ENCODE measurements at regions not wholly inside any gene's neighbourhood (a gene's known extent, or its start where the extent isn't known, plus 50 kb on each side); places are given as distances from the start of the nearest gene placed in this dataset.
A peak's percentile ranks its signal among the peaks of the same experiment; 100 is the strongest.

- TF ChIP-seq, protein P1, sequence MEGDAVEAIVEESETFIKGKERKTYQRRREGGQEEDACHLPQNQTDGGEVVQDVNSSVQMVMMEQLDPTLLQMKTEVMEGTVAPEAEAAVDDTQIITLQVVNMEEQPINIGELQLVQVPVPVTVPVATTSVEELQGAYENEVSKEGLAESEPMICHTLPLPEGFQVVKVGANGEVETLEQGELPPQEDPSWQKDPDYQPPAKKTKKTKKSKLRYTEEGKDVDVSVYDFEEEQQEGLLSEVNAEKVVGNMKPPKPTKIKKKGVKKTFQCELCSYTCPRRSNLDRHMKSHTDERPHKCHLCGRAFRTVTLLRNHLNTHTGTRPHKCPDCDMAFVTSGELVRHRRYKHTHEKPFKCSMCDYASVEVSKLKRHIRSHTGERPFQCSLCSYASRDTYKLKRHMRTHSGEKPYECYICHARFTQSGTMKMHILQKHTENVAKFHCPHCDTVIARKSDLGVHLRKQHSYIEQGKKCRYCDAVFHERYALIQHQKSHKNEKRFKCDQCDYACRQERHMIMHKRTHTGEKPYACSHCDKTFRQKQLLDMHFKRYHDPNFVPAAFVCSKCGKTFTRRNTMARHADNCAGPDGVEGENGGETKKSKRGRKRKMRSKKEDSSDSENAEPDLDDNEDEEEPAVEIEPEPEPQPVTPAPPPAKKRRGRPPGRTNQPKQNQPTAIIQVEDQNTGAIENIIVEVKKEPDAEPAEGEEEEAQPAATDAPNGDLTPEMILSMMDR (IDR thresholded peaks at IDR 0.05; ENCODE audit: insufficient read depth, low read length), result no peak
Measured at GRCh38 chr20:11391591-11391990, 526.1 kb upstream of the BTBD3 start.

GRCh38 chr20:11394145-11394833 is 523.4 kb upstream of the BTBD3 start:
- TF ChIP-seq, protein P1 (IDR thresholded peaks at IDR 0.05; ENCODE audit: insufficient read depth, low read length), result no peak
- H3K4me3 ChIP-seq (ENCODE audit: low read depth, low read length), result no peak overlapping the region
- peak; percentile 87 for DNase-seq (ENCODE audit: low read depth)

More at GRCh38 chr20:11391591-11391990, 526.1 kb upstream of the BTBD3 start:
- no peak overlapping the region for H3K4me3 ChIP-seq (ENCODE audit: low read depth, low read length)
- DNase-seq (ENCODE audit: low read depth), result no peak

GRCh38 chr20:11395581-11395980 is 522.1 kb upstream of the BTBD3 start:
- no peak overlapping the region for H3K4me3 ChIP-seq (ENCODE audit: low read depth, low read length)
- TF ChIP-seq, protein P1 (IDR thresholded peaks at IDR 0.05; ENCODE audit: insufficient read depth, low read length), result no peak
- DNase-seq (ENCODE audit: low read depth), result no peak

- H3K4me3 ChIP-seq (ENCODE audit: low read depth, low read length), result no peak overlapping the region
- TF ChIP-seq, protein P1 (IDR thresholded peaks at IDR 0.05; ENCODE audit: insufficient read depth, low read length), result no peak
- DNase-seq (ENCODE audit: low read depth), result no peak
Measured at GRCh38 chr20:11401988-11402387, 515.7 kb upstream of the BTBD3 start.

DNA sequence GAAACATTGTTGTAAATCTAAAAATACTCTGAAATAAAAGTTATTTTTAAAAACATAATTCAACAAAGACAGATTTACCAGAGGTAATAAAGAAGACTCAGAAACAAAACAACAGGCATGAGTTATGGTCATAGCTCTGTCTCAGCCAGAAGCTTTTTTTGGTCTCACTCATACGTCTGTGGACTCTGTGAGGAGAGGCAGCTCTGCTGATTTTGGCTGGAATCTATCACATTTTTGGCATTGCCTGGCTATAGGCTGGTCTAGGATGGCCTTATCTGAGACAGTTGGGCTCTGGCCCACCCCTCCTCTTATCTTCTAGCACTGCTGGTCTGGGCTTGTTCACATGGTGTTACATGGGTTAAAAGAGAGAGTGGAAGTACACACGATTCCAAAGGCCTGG is 514.0 kb upstream of the BTBD3 start:
- DNase-seq (ENCODE audit: low read depth), result peak; percentile 95
- TF ChIP-seq, protein P1 (IDR thresholded peaks at IDR 0.05; ENCODE audit: insufficient read depth, low read length), result no peak
- H3K4me3 ChIP-seq (ENCODE audit: low read depth, low read length), result no peak overlapping the region

DNA sequence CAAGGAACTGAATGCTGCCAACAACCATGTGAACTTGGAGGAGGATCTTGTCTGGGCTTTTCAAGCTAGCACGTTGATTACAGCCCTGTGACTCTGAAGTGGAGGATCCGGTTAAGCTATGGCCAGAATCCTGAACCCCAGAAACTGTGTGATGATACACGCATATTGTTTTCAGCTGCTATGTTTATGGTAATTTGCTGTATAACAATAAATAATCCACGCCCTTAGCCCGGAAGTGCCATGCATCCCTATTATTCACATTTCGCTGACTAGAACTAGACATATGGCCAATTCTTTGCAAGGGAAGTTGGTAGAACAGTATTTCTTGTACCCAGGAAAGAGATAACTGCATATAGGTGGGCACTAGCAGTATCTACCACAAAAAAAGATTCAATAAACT is 510.8 kb upstream of the BTBD3 start:
- no peak overlapping the region for H3K4me3 ChIP-seq (ENCODE audit: low read depth, low read length)
- TF ChIP-seq, protein P1 (IDR thresholded peaks at IDR 0.05; ENCODE audit: insufficient read depth, low read length), result no peak
- no peak for DNase-seq (ENCODE audit: low read depth)

DNA sequence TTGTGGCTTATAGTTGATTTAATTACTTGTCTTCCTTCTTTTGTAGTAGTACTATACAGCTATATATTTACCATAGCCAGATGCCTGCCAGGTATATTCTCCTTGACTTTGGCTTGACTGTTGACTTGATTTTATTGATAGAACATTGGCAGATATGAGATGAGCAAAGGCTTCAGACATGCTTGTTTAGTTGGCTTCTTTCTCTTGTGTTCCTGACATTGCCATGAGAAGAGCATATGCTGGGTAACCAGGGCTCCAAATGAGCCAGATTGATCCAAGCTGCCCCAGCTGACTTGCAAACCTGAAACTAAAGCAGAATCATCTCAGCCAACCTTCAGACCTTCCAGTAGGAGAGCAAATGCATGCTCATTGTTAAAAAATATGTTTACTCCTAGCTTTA is 508.1 kb upstream of the BTBD3 start:
- TF ChIP-seq, protein P1 (IDR thresholded peaks at IDR 0.05; ENCODE audit: insufficient read depth, low read length), result no peak
- H3K4me3 ChIP-seq (ENCODE audit: low read depth, low read length), result no peak overlapping the region
- no peak for DNase-seq (ENCODE audit: low read depth)

All from fibroblast of the aortic adventitia (primary cell).